HepG2 (cell line): ENCODE measurements at regions not wholly inside any gene's neighbourhood (a gene's known extent, or its start where the extent isn't known, plus 50 kb on each side); places are given as distances from the start of the nearest gene placed in this dataset.

ENCODE experiments used
- CREB3 ChIP-seq: sonication (generic); formaldehyde crosslinking; IDR thresholded peaks from 2 replicates; pipeline ENCODE4 v1.5.0; 2020; ENCODE audit warnings: missing genetic modification reagents
- CTCF ChIP-seq: sonication (generic); formaldehyde crosslinking; IDR thresholded peaks from 2 replicates; pipeline ENCODE4 v1.5.0; 2020; ENCODE audit warnings: mild to moderate bottlenecking, missing genetic modification reagents, moderate library complexity
- GPN1 ChIP-seq: sonication (generic); formaldehyde crosslinking; IDR thresholded peaks from 2 replicates; pipeline ENCODE4 v1.5.1; 2020; ENCODE audit warnings: missing genetic modification reagents, borderline replicate concordance
- KLF13 ChIP-seq: sonication (generic); formaldehyde crosslinking; IDR thresholded peaks from 2 replicates; pipeline ENCODE4 v1.4.0; 2020; ENCODE audit warnings: mild to moderate bottlenecking, missing genetic modification reagents
- MAX ChIP-seq: IDR thresholded peaks from 2 replicates; pipeline ENCODE4 v1.6.1; 2012; ENCODE audit warnings: inconsistent platforms
- NRL ChIP-seq: sonication (generic); formaldehyde crosslinking; IDR thresholded peaks from 2 replicates; pipeline ENCODE4 v1.5.0; 2020; ENCODE audit warnings: missing genetic modification reagents, mild to moderate bottlenecking, moderate library complexity, borderline replicate concordance
- POLR2AphosphoS5 ChIP-seq: IDR thresholded peaks from 2 replicates; pipeline ENCODE4 v1.6.1; 2012; ENCODE audit warnings: low read depth, low read length
- RFX5 ChIP-seq: IDR thresholded peaks from 2 replicates; pipeline ENCODE4 v1.6.1; 2011; ENCODE audit warnings: low read depth, low read length, improper control_type of control experiment
- ZNF138 ChIP-seq: sonication (generic); formaldehyde crosslinking; IDR thresholded peaks from 2 replicates; pipeline ENCODE4 v1.5.0; 2020; ENCODE audit warnings: mild to moderate bottlenecking, low read depth, missing genetic modification reagents
- ZNF589 ChIP-seq: sonication (generic); formaldehyde crosslinking; conservative IDR thresholded peaks from 2 replicates; pipeline ENCODE4 v1.8.0; 2022; ENCODE audit warnings: mild to moderate bottlenecking, moderate library complexity, missing genetic modification reagents
- ZNF678 ChIP-seq: sonication (generic); formaldehyde crosslinking; IDR thresholded peaks from 2 replicates; pipeline ENCODE4 v1.4.0; 2020; ENCODE audit warnings: mild to moderate bottlenecking, missing genetic modification reagents

- no peak for TF ChIP-seq MAX
- no peak for TF ChIP-seq RFX5
- TF ChIP-seq CREB3 (CRISPR knock-in tag), result no peak
- TF ChIP-seq CTCF (CRISPR knock-in tag), result no peak
- TF ChIP-seq ZNF589 (CRISPR knock-in tag), result no peak
- TF ChIP-seq POLR2AphosphoS5, result no peak
- TF ChIP-seq ZNF138, result no peak
- no peak for TF ChIP-seq NRL (CRISPR knock-in tag)
- no peak for TF ChIP-seq ZNF678
- TF ChIP-seq GPN1 (CRISPR knock-in tag), result no peak
- no peak for TF ChIP-seq KLF13 (CRISPR knock-in tag)
Measured at GRCh38 chrX:9148615-9149399, 114.9 kb upstream of the FAM9B start.
